ENCODE measurements at regions not wholly inside any gene's neighbourhood (a gene's known extent, or its start where the extent isn't known, plus 50 kb on each side); places are given as distances from the start of the nearest gene placed in this dataset.

DNA sequence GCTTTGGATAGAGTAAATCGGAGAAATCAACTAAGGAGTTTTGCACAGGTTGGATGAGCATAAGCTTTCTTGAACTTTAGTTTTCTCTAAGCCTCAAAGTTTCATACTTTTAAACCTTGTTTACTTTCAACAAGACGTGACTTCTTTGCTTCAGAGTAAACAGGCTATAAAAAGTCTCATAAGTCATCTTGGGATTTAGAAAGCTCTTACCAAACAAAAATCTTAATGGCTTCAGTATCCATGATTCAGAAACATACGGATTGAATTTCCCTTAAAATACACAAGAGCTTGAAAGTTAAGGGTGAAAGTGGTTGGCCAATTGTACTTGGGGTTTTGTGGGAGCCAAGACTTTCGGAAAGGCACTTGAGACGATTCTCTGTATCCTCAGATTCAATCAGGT lies 270.9 kb upstream of the ANKH start:
- TF ChIP-seq, protein P1, sequence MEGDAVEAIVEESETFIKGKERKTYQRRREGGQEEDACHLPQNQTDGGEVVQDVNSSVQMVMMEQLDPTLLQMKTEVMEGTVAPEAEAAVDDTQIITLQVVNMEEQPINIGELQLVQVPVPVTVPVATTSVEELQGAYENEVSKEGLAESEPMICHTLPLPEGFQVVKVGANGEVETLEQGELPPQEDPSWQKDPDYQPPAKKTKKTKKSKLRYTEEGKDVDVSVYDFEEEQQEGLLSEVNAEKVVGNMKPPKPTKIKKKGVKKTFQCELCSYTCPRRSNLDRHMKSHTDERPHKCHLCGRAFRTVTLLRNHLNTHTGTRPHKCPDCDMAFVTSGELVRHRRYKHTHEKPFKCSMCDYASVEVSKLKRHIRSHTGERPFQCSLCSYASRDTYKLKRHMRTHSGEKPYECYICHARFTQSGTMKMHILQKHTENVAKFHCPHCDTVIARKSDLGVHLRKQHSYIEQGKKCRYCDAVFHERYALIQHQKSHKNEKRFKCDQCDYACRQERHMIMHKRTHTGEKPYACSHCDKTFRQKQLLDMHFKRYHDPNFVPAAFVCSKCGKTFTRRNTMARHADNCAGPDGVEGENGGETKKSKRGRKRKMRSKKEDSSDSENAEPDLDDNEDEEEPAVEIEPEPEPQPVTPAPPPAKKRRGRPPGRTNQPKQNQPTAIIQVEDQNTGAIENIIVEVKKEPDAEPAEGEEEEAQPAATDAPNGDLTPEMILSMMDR (IDR thresholded peaks at IDR 0.05 in 4 of 5, conservative IDR thresholded peaks at IDR 0.05 in 1 of 5) = no peak
- no peak for TF ChIP-seq POLR2A (IDR thresholded peaks at IDR 0.05)
